ENCODE measurements at regions not wholly inside any gene's neighbourhood (a gene's known extent, or its start where the extent isn't known, plus 50 kb on each side); places are given as distances from the start of the nearest gene placed in this dataset.

- Mint-ChIP-seq H3K27ac (no peak overlapping the region), H3K36me3 (no peaks in the 10 kb centered on the region), H3K4me1 (no peaks in the 10 kb centered on the region), H3K4me3 (no peak overlapping the region), H3K27me3 (no peaks in the 10 kb centered on the region), H3K9me3 (peaks cover 6% of the 10 kb centered on the region)
- POLR2A ChIA-PET, result no interaction called here
- no peak for ATAC-seq (ENCODE audit: low read depth)
- no peak for DNase-seq
These were observed 850.4 kb upstream of the FRG1 start for GRCh38 chr4:189090174-189090814.

GRCh38 chr4:189092581-189092980 is 848.1 kb upstream of the FRG1 start:
- no peak overlapping the region for H3K4me3 Mint-ChIP-seq
- POLR2A ChIA-PET, result no interaction called here

GRCh38 chr4:189096108-189096507 is 844.6 kb upstream of the FRG1 start:
- Mint-ChIP-seq H3K27me3 (no peaks in the 10 kb centered on the region), H3K27ac (no peak overlapping the region), H3K9me3 (peaks cover 6% of the 10 kb centered on the region), H3K36me3 (no peaks in the 10 kb centered on the region), H3K4me3 (no peak overlapping the region), H3K4me1 (no peaks in the 10 kb centered on the region)
- DNase-seq (no peak), ATAC-seq (ENCODE audit: low read depth) (no peak)
- POLR2A ChIA-PET, result no interaction called here

More at GRCh38 chr4:189092581-189092980, 848.1 kb upstream of the FRG1 start:
- DNase-seq (no peak), ATAC-seq (ENCODE audit: low read depth) (no peak)
- H3K36me3 Mint-ChIP-seq, result no peaks in the 10 kb centered on the region
- no peak overlapping the region for H3K27ac Mint-ChIP-seq
- H3K27me3 Mint-ChIP-seq, result no peaks in the 10 kb centered on the region
- H3K9me3 Mint-ChIP-seq, result peaks cover 6% of the 10 kb centered on the region
- no peaks in the 10 kb centered on the region for H3K4me1 Mint-ChIP-seq

GRCh38 chr4:189096717-189097116 is 844.0 kb upstream of the FRG1 start:
- Mint-ChIP-seq H3K4me1 (no peaks in the 10 kb centered on the region), H3K9me3 (peaks cover 6% of the 10 kb centered on the region), H3K27me3 (no peaks in the 10 kb centered on the region), H3K27ac (no peak overlapping the region), H3K4me3 (no peak overlapping the region), H3K36me3 (no peaks in the 10 kb centered on the region)
- POLR2A ChIA-PET, result no interaction called here
- ATAC-seq (ENCODE audit: low read depth) (no peak), DNase-seq (no peak)

GRCh38 chr4:189098932-189099696 is 841.6 kb upstream of the FRG1 start:
- H3K27ac Mint-ChIP-seq, result no peak overlapping the region
- POLR2A ChIA-PET, result no interaction called here
- DNase-seq, result no peak
- peaks cover 1% of the 10 kb centered on the region for H3K9me3 Mint-ChIP-seq
- no peak overlapping the region for H3K4me3 Mint-ChIP-seq
- H3K4me1 Mint-ChIP-seq, result no peaks in the 10 kb centered on the region
- no peaks in the 10 kb centered on the region for H3K27me3 Mint-ChIP-seq
- no peaks in the 10 kb centered on the region for H3K36me3 Mint-ChIP-seq
- no peak for ATAC-seq (ENCODE audit: low read depth)

- POLR2A ChIA-PET, result no interaction called here
- H3K9me3 Mint-ChIP-seq, result peaks cover 6% of the 10 kb centered on the region
- no peaks in the 10 kb centered on the region for H3K36me3 Mint-ChIP-seq
- H3K4me3 Mint-ChIP-seq, result no peak overlapping the region
- no peaks in the 10 kb centered on the region for H3K27me3 Mint-ChIP-seq
- H3K27ac Mint-ChIP-seq, result no peak overlapping the region
- no peaks in the 10 kb centered on the region for H3K4me1 Mint-ChIP-seq
- DNase-seq, result no peak
- no peak for ATAC-seq (ENCODE audit: low read depth)
These were observed 827.2 kb upstream of the FRG1 start for GRCh38 chr4:189113389-189113888.

GRCh38 chr4:189117426-189117825 is 823.2 kb upstream of the FRG1 start:
- ATAC-seq (ENCODE audit: low read depth), result no peak
- no peak overlapping the region for H3K4me3 Mint-ChIP-seq
- H3K9me3 Mint-ChIP-seq, result peaks cover 10% of the 10 kb centered on the region
- no peaks in the 10 kb centered on the region for H3K36me3 Mint-ChIP-seq
- no peak for DNase-seq
- H3K27ac Mint-ChIP-seq, result no peak overlapping the region
- no peaks in the 10 kb centered on the region for H3K4me1 Mint-ChIP-seq
- no peaks in the 10 kb centered on the region for H3K27me3 Mint-ChIP-seq
- POLR2A ChIA-PET, result no interaction called here

GRCh38 chr4:189121336-189121735 is 819.3 kb upstream of the FRG1 start:
- Mint-ChIP-seq H3K9me3 (peaks cover 9% of the 10 kb centered on the region), H3K27ac (no peak overlapping the region), H3K4me3 (no peak overlapping the region), H3K27me3 (no peaks in the 10 kb centered on the region), H3K4me1 (no peaks in the 10 kb centered on the region), H3K36me3 (no peaks in the 10 kb centered on the region)
- ATAC-seq (ENCODE audit: low read depth) (no peak), DNase-seq (no peak)
- POLR2A ChIA-PET, result no interaction called here

GRCh38 chr4:189124149-189124758 is 816.4 kb upstream of the FRG1 start:
- Mint-ChIP-seq H3K9me3 (peaks cover 5% of the 10 kb centered on the region), H3K36me3 (no peaks in the 10 kb centered on the region), H3K27me3 (no peaks in the 10 kb centered on the region), H3K4me3 (no peak overlapping the region), H3K27ac (no peak overlapping the region), H3K4me1 (no peaks in the 10 kb centered on the region)
- DNase-seq (no peak), ATAC-seq (ENCODE audit: low read depth) (no peak)
- POLR2A ChIA-PET, result no interaction called here

GRCh38 chr4:189124791-189125190 is 815.9 kb upstream of the FRG1 start:
- Mint-ChIP-seq H3K27ac (no peak overlapping the region), H3K4me1 (no peaks in the 10 kb centered on the region), H3K9me3 (peaks cover 3% of the 10 kb centered on the region), H3K27me3 (no peaks in the 10 kb centered on the region), H3K36me3 (no peaks in the 10 kb centered on the region), H3K4me3 (no peak overlapping the region)
- DNase-seq (no peak), ATAC-seq (ENCODE audit: low read depth) (no peak)
- POLR2A ChIA-PET, result no interaction called here

- no peak for DNase-seq
- Mint-ChIP-seq H3K27me3 (no peaks in the 10 kb centered on the region), H3K27ac (no peak overlapping the region), H3K36me3 (no peaks in the 10 kb centered on the region), H3K9me3 (peaks cover 3% of the 10 kb centered on the region), H3K4me1 (no peaks in the 10 kb centered on the region), H3K4me3 (no peak overlapping the region)
- POLR2A ChIA-PET, result no interaction called here
- no peak for ATAC-seq (ENCODE audit: low read depth)
These were observed 814.6 kb upstream of the FRG1 start for GRCh38 chr4:189126040-189126439.

- peaks cover 3% of the 10 kb centered on the region for H3K9me3 Mint-ChIP-seq
- H3K36me3 Mint-ChIP-seq, result no peaks in the 10 kb centered on the region
- H3K27ac Mint-ChIP-seq, result no peak overlapping the region
- H3K27me3 Mint-ChIP-seq, result no peaks in the 10 kb centered on the region
- POLR2A ChIA-PET, result no interaction called here
- DNase-seq, result no peak
- no peak for ATAC-seq (ENCODE audit: low read depth)
- no peaks in the 10 kb centered on the region for H3K4me1 Mint-ChIP-seq
- no peak overlapping the region for H3K4me3 Mint-ChIP-seq
These were observed 812.3 kb upstream of the FRG1 start for GRCh38 chr4:189128341-189128740.

GRCh38 chr4:189129044-189129694 is 811.5 kb upstream of the FRG1 start:
- no peak for DNase-seq
- no peak overlapping the region for H3K4me3 Mint-ChIP-seq
- H3K9me3 Mint-ChIP-seq, result peaks cover 3% of the 10 kb centered on the region
- no peak for ATAC-seq (ENCODE audit: low read depth)
- no peaks in the 10 kb centered on the region for H3K27me3 Mint-ChIP-seq
- H3K36me3 Mint-ChIP-seq, result no peaks in the 10 kb centered on the region
- POLR2A ChIA-PET, result no interaction called here
- no peak overlapping the region for H3K27ac Mint-ChIP-seq
- no peaks in the 10 kb centered on the region for H3K4me1 Mint-ChIP-seq
